ENCODE measurements at regions not wholly inside any gene's neighbourhood (a gene's known extent, or its start where the extent isn't known, plus 50 kb on each side); places are given as distances from the start of the nearest gene placed in this dataset.

DNA sequence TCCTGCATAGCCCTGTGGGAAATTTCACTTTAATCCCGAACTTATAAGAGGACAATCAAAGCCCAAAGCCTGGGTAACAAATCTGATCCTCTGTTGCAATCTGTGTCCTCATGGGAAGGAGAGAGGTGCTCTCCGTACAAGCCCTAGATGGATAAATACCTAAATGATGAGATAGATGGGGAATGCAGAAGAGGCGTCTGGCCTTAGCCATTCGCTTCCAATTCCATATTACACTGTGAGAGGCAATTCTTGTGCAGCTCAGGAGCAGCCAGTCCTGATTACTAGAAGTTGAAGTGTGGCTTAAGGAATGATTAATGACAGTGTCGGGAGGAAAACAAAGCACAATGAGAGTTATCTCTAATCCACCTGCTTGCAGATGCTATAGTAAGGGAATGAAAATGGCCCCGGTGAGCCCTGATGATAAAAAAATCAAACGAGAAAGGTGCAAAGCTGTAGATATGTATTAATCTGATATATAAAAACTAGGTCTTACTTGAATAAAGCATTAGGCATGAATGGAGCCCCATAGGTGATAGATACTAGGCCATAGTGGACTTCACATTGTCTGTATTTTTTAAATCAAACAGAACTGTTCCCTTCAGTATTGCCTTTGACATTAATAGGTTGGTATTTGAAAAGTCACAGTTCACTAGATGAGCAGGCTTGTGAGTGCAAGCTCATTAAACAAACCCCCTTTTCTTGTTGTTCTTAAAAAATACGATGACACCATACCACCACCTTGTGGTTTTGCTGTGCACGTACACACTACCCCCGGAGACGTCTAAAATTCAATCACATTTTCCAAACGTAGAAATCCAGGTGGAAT, 54.2 kb upstream of the TMCO5A start:
- Histone ChIP-seq H4K20me1 (ENCODE audit: control insufficient read depth, extremely low read depth, insufficient read depth, low read length) (no peaks in the 10 kb centered on the region), H3K4me2 (ENCODE audit: extremely low read depth, insufficient read depth, low read length) (no peak overlapping the region), H3K4me1 (ENCODE audit: control insufficient read depth, extremely low read depth, insufficient read depth, low read length) (peaks cover 10% of the 10 kb centered on the region), H3K36me3 (ENCODE audit: control insufficient read depth, insufficient read depth, low read length) (no peaks in the 10 kb centered on the region), H3K9ac (ENCODE audit: insufficient read depth, low read length) (no peak overlapping the region), H3K4me3 (replicated peaks in 1 of 4; ENCODE audit: control extremely low read depth in 1 of 4, insufficient read depth in 1 of 4, low read depth in 3 of 4, low read length in 4 of 4) (no peak overlapping the region), H3K9me3 (ENCODE audit: control insufficient read depth, insufficient read depth, low read depth, low read length) (no peaks in the 10 kb centered on the region), H3K27me3 (ENCODE audit: control insufficient read depth, insufficient read depth, low read length) (no peaks in the 10 kb centered on the region), H2AFZ (ENCODE audit: low read length) (no peak overlapping the region), H3K79me2 (ENCODE audit: control insufficient read depth, insufficient read depth, low read length) (no peaks in the 10 kb centered on the region), H3K27ac (ENCODE audit: insufficient read depth, low read length) (no peak overlapping the region)
- DNase-seq (ENCODE audit: low read depth in 2 of 2) = peak; percentile 85 to 87
- TF ChIP-seq, protein P1, sequence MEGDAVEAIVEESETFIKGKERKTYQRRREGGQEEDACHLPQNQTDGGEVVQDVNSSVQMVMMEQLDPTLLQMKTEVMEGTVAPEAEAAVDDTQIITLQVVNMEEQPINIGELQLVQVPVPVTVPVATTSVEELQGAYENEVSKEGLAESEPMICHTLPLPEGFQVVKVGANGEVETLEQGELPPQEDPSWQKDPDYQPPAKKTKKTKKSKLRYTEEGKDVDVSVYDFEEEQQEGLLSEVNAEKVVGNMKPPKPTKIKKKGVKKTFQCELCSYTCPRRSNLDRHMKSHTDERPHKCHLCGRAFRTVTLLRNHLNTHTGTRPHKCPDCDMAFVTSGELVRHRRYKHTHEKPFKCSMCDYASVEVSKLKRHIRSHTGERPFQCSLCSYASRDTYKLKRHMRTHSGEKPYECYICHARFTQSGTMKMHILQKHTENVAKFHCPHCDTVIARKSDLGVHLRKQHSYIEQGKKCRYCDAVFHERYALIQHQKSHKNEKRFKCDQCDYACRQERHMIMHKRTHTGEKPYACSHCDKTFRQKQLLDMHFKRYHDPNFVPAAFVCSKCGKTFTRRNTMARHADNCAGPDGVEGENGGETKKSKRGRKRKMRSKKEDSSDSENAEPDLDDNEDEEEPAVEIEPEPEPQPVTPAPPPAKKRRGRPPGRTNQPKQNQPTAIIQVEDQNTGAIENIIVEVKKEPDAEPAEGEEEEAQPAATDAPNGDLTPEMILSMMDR (conservative IDR thresholded peaks at IDR 0.05 in 1 of 2, IDR thresholded peaks at IDR 0.05 in 1 of 2; ENCODE audit: low read depth in 1 of 2, low read length in 2 of 2) = peak; percentile 81 to 86
- no peak for TF ChIP-seq EZH2 (IDR thresholded peaks at IDR 0.05; ENCODE audit: low read length, missing control alignments)

- Histone ChIP-seq H3K4me1 (ENCODE audit: control insufficient read depth, extremely low read depth, insufficient read depth, low read length) (peaks cover 10% of the 10 kb centered on the region), H3K36me3 (ENCODE audit: control insufficient read depth, insufficient read depth, low read length) (no peaks in the 10 kb centered on the region), H3K4me2 (ENCODE audit: extremely low read depth, insufficient read depth, low read length) (no peak overlapping the region), H3K9ac (ENCODE audit: insufficient read depth, low read length) (no peak overlapping the region), H3K27me3 (ENCODE audit: control insufficient read depth, insufficient read depth, low read length) (no peaks in the 10 kb centered on the region), H3K9me3 (ENCODE audit: control insufficient read depth, insufficient read depth, low read depth, low read length) (no peaks in the 10 kb centered on the region), H2AFZ (ENCODE audit: low read length) (no peak overlapping the region), H3K79me2 (ENCODE audit: control insufficient read depth, insufficient read depth, low read length) (no peaks in the 10 kb centered on the region), H3K27ac (ENCODE audit: insufficient read depth, low read length) (no peak overlapping the region), H3K4me3 (replicated peaks in 1 of 4; ENCODE audit: control extremely low read depth in 1 of 4, insufficient read depth in 1 of 4, low read depth in 3 of 4, low read length in 4 of 4) (no peak overlapping the region), H4K20me1 (ENCODE audit: control insufficient read depth, extremely low read depth, insufficient read depth, low read length) (no peaks in the 10 kb centered on the region)
- no peak for DNase-seq (ENCODE audit: low read depth in 2 of 2)
- no peak for TF ChIP-seq EZH2 (IDR thresholded peaks at IDR 0.05; ENCODE audit: low read length, missing control alignments)
- TF ChIP-seq, protein P1 (conservative IDR thresholded peaks at IDR 0.05 in 1 of 2, IDR thresholded peaks at IDR 0.05 in 1 of 2; ENCODE audit: low read depth in 1 of 2, low read length in 2 of 2) = no peak
Measured at GRCh38 chr15:37880835-37881153, 53.6 kb upstream of the TMCO5A start.

DNA sequence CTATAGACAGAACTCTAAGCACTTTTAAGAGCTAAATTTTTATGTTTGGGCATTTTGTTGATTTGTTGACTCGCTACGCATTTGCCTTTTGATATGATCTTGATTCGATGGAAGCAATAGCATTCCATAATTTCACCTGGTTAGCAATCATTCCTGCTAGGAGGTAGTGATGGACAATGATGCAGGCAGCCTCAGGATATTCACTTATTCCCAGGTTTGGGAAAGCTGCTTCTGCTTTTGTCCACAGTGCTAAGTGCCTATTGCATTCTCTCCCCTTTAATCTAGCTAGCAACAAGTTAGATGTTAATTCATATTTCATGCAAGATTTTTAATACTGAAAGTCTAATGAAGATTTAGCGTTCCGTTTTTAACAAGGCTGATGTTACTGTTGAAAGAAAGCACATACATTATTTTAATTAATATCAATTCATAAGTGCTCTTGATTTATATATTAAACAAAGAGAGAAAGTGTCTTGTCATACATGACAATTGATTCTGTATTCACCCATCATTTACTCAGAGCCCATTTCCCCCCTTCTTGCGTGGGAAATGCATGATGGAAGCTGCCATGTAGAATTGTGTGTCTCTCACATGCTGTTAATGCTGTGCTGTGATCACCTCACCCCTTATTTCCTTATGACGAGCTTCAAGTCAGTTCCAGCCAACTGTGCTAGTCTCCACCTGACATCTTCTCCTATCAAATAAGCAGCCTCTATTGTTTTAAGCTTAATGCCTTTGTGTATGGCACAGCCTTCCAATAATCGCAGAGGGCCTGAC, 53.0 kb upstream of the TMCO5A start:
- H4K20me1 ChIP-seq (ENCODE audit: control insufficient read depth, extremely low read depth, insufficient read depth, low read length) = no peaks in the 10 kb centered on the region
- no peak overlapping the region for H3K27ac ChIP-seq (ENCODE audit: insufficient read depth, low read length)
- no peak overlapping the region for H3K4me2 ChIP-seq (ENCODE audit: extremely low read depth, insufficient read depth, low read length)
- H3K4me3 ChIP-seq (replicated peaks in 1 of 4; ENCODE audit: control extremely low read depth in 1 of 4, insufficient read depth in 1 of 4, low read depth in 3 of 4, low read length in 4 of 4) = no peak overlapping the region
- H3K9me3 ChIP-seq (ENCODE audit: control insufficient read depth, insufficient read depth, low read depth, low read length) = no peaks in the 10 kb centered on the region
- H3K36me3 ChIP-seq (ENCODE audit: control insufficient read depth, insufficient read depth, low read length) = no peaks in the 10 kb centered on the region
- H3K27me3 ChIP-seq (ENCODE audit: control insufficient read depth, insufficient read depth, low read length) = no peaks in the 10 kb centered on the region
- H3K9ac ChIP-seq (ENCODE audit: insufficient read depth, low read length) = no peak overlapping the region
- no peak overlapping the region for H2AFZ ChIP-seq (ENCODE audit: low read length)
- no peak for DNase-seq (ENCODE audit: low read depth in 2 of 2)
- no peaks in the 10 kb centered on the region for H3K79me2 ChIP-seq (ENCODE audit: control insufficient read depth, insufficient read depth, low read length)
- no peak for TF ChIP-seq EZH2 (IDR thresholded peaks at IDR 0.05; ENCODE audit: low read length, missing control alignments)
- TF ChIP-seq, protein P1 (conservative IDR thresholded peaks at IDR 0.05 in 1 of 2, IDR thresholded peaks at IDR 0.05 in 1 of 2; ENCODE audit: low read depth in 1 of 2, low read length in 2 of 2) = no peak
- H3K4me1 ChIP-seq (ENCODE audit: control insufficient read depth, extremely low read depth, insufficient read depth, low read length) = peaks cover 10% of the 10 kb centered on the region

Data from fibroblast of lung (primary cell).